Memory B cell (primary cell): ENCODE measurements at regions not wholly inside any gene's neighbourhood (a gene's known extent, or its start where the extent isn't known, plus 50 kb on each side); places are given as distances from the start of the nearest gene placed in this dataset.
"Not testable (repeated sequence)": the region's sequence is repeated elsewhere in the genome, so short reads cannot be mapped to it uniquely, and the experiment has no call there.

Experiments
- ATAC-seq: fragments of 150-1000 bp; cut with Tn5 transposase; 2 replicates; pipeline ENCODE4 v1.10.0; 2021; ENCODE audit warnings: low read depth, mild to moderate bottlenecking, moderate library complexity
- DNase-seq, 2 donors: peaks; one replicate each; pipeline ENCODE4 v3.0.0; 2022; ENCODE audit warnings: low spot score in 2 of 2
- H3K27ac Mint-ChIP-seq: one replicate; pipeline ENCODE4 v1.8.0; 2022; ENCODE audit warnings: mild to moderate bottlenecking, moderate library complexity, mixed read lengths
- H3K27me3 Mint-ChIP-seq: one replicate; pipeline ENCODE4 v1.8.0; 2022; ENCODE audit warnings: mixed read lengths
- H3K36me3 Mint-ChIP-seq: one replicate; pipeline ENCODE4 v1.8.0; 2022; ENCODE audit warnings: mild to moderate bottlenecking, mixed read lengths
- H3K4me1 Mint-ChIP-seq: one replicate; pipeline ENCODE4 v1.8.0; 2022; ENCODE audit warnings: mixed read lengths
- H3K4me3 Mint-ChIP-seq: one replicate; pipeline ENCODE4 v1.8.0; 2022; ENCODE audit warnings: mild to moderate bottlenecking, moderate library complexity, mixed read lengths
- H3K9me3 Mint-ChIP-seq: one replicate; pipeline ENCODE4 v1.8.0; 2022; ENCODE audit warnings: mixed read lengths

GRCh38 chr1:73517603-73518191 lies 680.3 kb downstream of the LRRIQ3 start:
- Mint-ChIP-seq H3K36me3 (no peaks in the 10 kb centered on the region), H3K4me3 (no peak overlapping the region), H3K4me1 (no peaks in the 10 kb centered on the region), H3K27ac (no peak overlapping the region), H3K9me3 (no peaks in the 10 kb centered on the region), H3K27me3 (no peaks in the 10 kb centered on the region)
- no peak for DNase-seq
- ATAC-seq, result no peak

- Mint-ChIP-seq H3K4me1 (no peaks in the 10 kb centered on the region), H3K4me3 (no peak overlapping the region), H3K27me3 (no peaks in the 10 kb centered on the region), H3K27ac (no peak overlapping the region), H3K36me3 (no peaks in the 10 kb centered on the region), H3K9me3 (peaks cover 3% of the 10 kb centered on the region)
- DNase-seq (no peak), ATAC-seq (no peak)
These were observed 681.5 kb downstream of the LRRIQ3 start for GRCh38 chr1:73516451-73516850.

- peaks cover 5% of the 10 kb centered on the region for H3K9me3 Mint-ChIP-seq
- H3K36me3 Mint-ChIP-seq, result no peaks in the 10 kb centered on the region
- H3K27ac Mint-ChIP-seq, result no peak overlapping the region
- no peak overlapping the region for H3K4me3 Mint-ChIP-seq
- DNase-seq (no peak), ATAC-seq (no peak)
- no peaks in the 10 kb centered on the region for H3K4me1 Mint-ChIP-seq
- no peaks in the 10 kb centered on the region for H3K27me3 Mint-ChIP-seq
These were observed 686.9 kb downstream of the LRRIQ3 start for GRCh38 chr1:73511038-73511437.

GRCh38 chr1:73500154-73500553 lies 697.8 kb downstream of the LRRIQ3 start:
- ATAC-seq (no peak), DNase-seq (no peak)
- Mint-ChIP-seq H3K9me3 (peaks cover 2% of the 10 kb centered on the region), H3K4me1 (no peaks in the 10 kb centered on the region), H3K27me3 (no peaks in the 10 kb centered on the region), H3K36me3 (no peaks in the 10 kb centered on the region), H3K27ac (no peak overlapping the region), H3K4me3 (no peak overlapping the region)

- H3K4me1 Mint-ChIP-seq, result no peaks in the 10 kb centered on the region
- DNase-seq, result no peak
- no peaks in the 10 kb centered on the region for H3K27me3 Mint-ChIP-seq
- no peak overlapping the region for H3K27ac Mint-ChIP-seq
- no peaks in the 10 kb centered on the region for H3K36me3 Mint-ChIP-seq
- no peak for ATAC-seq
- H3K4me3 Mint-ChIP-seq, result no peak overlapping the region
- H3K9me3 Mint-ChIP-seq, result peaks cover 2% of the 10 kb centered on the region
These were observed 698.3 kb downstream of the LRRIQ3 start for GRCh38 chr1:73499671-73500070.

- ATAC-seq (no peak), DNase-seq (no peak)
- Mint-ChIP-seq H3K36me3 (no peaks in the 10 kb centered on the region), H3K4me1 (no peaks in the 10 kb centered on the region), H3K4me3 (no peak overlapping the region), H3K27me3 (no peaks in the 10 kb centered on the region), H3K27ac (no peak overlapping the region), H3K9me3 (peaks cover 7% of the 10 kb centered on the region)
These were observed 706.4 kb downstream of the LRRIQ3 start for GRCh38 chr1:73491621-73492020.

- ATAC-seq (no peak), DNase-seq (no peak)
- H3K4me1 Mint-ChIP-seq, result no peaks in the 10 kb centered on the region
These were observed 722.6 kb downstream of the LRRIQ3 start for GRCh38 chr1:73475316-73475870.

GRCh38 chr1:73472810-73473209 lies 725.2 kb downstream of the LRRIQ3 start:
- Mint-ChIP-seq H3K9me3 (peaks cover 2% of the 10 kb centered on the region), H3K4me3 (no peak overlapping the region), H3K36me3 (no peaks in the 10 kb centered on the region), H3K27ac (no peak overlapping the region), H3K27me3 (no peaks in the 10 kb centered on the region), H3K4me1 (no peaks in the 10 kb centered on the region)
- no peak for DNase-seq
- ATAC-seq, result no peak

More at GRCh38 chr1:73475316-73475870, 722.6 kb downstream of the LRRIQ3 start:
- H3K9me3 Mint-ChIP-seq, result no peaks in the 10 kb centered on the region
- H3K27ac Mint-ChIP-seq, result no peak overlapping the region
- no peaks in the 10 kb centered on the region for H3K27me3 Mint-ChIP-seq
- no peak overlapping the region for H3K4me3 Mint-ChIP-seq
- H3K36me3 Mint-ChIP-seq, result no peaks in the 10 kb centered on the region

- no peaks in the 10 kb centered on the region for H3K4me1 Mint-ChIP-seq
- DNase-seq, result no peak
- peaks cover 4% of the 10 kb centered on the region for H3K9me3 Mint-ChIP-seq
- no peaks in the 10 kb centered on the region for H3K36me3 Mint-ChIP-seq
- no peak for ATAC-seq
- H3K27me3 Mint-ChIP-seq, result no peaks in the 10 kb centered on the region
- H3K4me3 Mint-ChIP-seq, result no peak overlapping the region
- H3K27ac Mint-ChIP-seq, result no peak overlapping the region
These were observed 730.2 kb downstream of the LRRIQ3 start for GRCh38 chr1:73467731-73468130.

- Mint-ChIP-seq H3K4me1 (no peaks in the 10 kb centered on the region), H3K9me3 (peaks cover 7% of the 10 kb centered on the region), H3K4me3 (no peak overlapping the region), H3K36me3 (no peaks in the 10 kb centered on the region), H3K27ac (no peak overlapping the region), H3K27me3 (no peaks in the 10 kb centered on the region)
- no peak for DNase-seq
- no peak for ATAC-seq
These were observed 734.1 kb downstream of the LRRIQ3 start for GRCh38 chr1:73463873-73464272.

- Mint-ChIP-seq H3K9me3 (peaks cover 4% of the 10 kb centered on the region), H3K27me3 (no peaks in the 10 kb centered on the region), H3K4me3 (no peak overlapping the region), H3K27ac (no peak overlapping the region), H3K36me3 (no peaks in the 10 kb centered on the region), H3K4me1 (no peaks in the 10 kb centered on the region)
- DNase-seq (no peak), ATAC-seq (no peak)
These were observed 745.5 kb downstream of the LRRIQ3 start for GRCh38 chr1:73452522-73452921.

GRCh38 chr1:73450668-73451067 lies 747.3 kb downstream of the LRRIQ3 start:
- not testable (repeated sequence) for H3K27ac Mint-ChIP-seq, H3K4me3 Mint-ChIP-seq, ATAC-seq, H3K27me3 Mint-ChIP-seq, H3K4me1 Mint-ChIP-seq, H3K9me3 Mint-ChIP-seq, H3K36me3 Mint-ChIP-seq, DNase-seq

GRCh38 chr1:73411479-73411878 lies 786.5 kb downstream of the LRRIQ3 start:
- no peaks in the 10 kb centered on the region for H3K36me3 Mint-ChIP-seq
- no peaks in the 10 kb centered on the region for H3K27me3 Mint-ChIP-seq
- DNase-seq (no peak), ATAC-seq (no peak)
- H3K27ac Mint-ChIP-seq, result no peak overlapping the region
- no peak overlapping the region for H3K4me3 Mint-ChIP-seq
- peaks cover 3% of the 10 kb centered on the region for H3K9me3 Mint-ChIP-seq
- no peaks in the 10 kb centered on the region for H3K4me1 Mint-ChIP-seq

GRCh38 chr1:73401666-73402065 lies 796.3 kb downstream of the LRRIQ3 start:
- Mint-ChIP-seq H3K9me3 (peaks cover 4% of the 10 kb centered on the region), H3K36me3 (no peaks in the 10 kb centered on the region), H3K4me1 (no peaks in the 10 kb centered on the region), H3K4me3 (no peak overlapping the region), H3K27ac (no peak overlapping the region), H3K27me3 (no peaks in the 10 kb centered on the region)
- ATAC-seq (no peak), DNase-seq (no peak)

- Mint-ChIP-seq H3K9me3 (peaks cover 2% of the 10 kb centered on the region), H3K27ac (no peak overlapping the region), H3K36me3 (no peaks in the 10 kb centered on the region), H3K27me3 (no peaks in the 10 kb centered on the region), H3K4me3 (no peak overlapping the region), H3K4me1 (no peaks in the 10 kb centered on the region)
- ATAC-seq (no peak), DNase-seq (no peak)
These were observed 815.0 kb downstream of the LRRIQ3 start for GRCh38 chr1:73382966-73383365.
